ENCODE measurements at regions not wholly inside any gene's neighbourhood (a gene's known extent, or its start where the extent isn't known, plus 50 kb on each side); places are given as distances from the start of the nearest gene placed in this dataset.

DNA sequence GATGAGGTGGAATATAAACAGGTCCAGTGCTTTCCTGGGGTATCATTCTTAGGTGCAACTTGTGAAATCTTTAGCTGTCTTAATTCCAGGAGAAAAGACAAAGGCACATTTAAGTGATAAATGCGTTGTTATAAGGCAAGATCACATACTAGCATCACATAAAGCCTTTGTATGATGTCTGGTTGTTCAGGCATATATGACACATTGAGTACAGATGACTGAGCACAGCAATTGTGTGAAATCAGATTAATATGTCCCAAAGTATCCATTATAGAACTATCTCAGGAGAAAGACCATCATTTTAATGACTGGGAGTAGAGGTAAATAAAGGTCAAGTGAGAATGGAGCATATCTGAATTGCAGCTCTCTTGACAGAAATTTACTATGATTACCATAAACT, 205.1 kb downstream of the PTGER3 start:
- H3K4me3 Mint-ChIP-seq = no peak overlapping the region
- peaks cover 0 to 4% of the 10 kb centered on the region in 2 experiments for H3K9me3 ChIP-seq (ENCODE audit: control insufficient read depth in 1 of 2, insufficient read depth in 1 of 2, low read length in 2 of 2)
- H3K27ac Mint-ChIP-seq = no peak overlapping the region
- no peaks in the 10 kb centered on the region for H3K36me3 Mint-ChIP-seq (ENCODE audit: low read depth)
- no peaks in the 10 kb centered on the region for H3K4me1 ChIP-seq (ENCODE audit: insufficient read depth, low read length)
- H3K27ac ChIP-seq (ENCODE audit: low read depth in 1 of 2, low read length in 2 of 2) = no peak overlapping the region
- no peaks in the 10 kb centered on the region for H3K27me3 Mint-ChIP-seq
- H3K9me3 Mint-ChIP-seq = peaks cover 2% of the 10 kb centered on the region
- TF ChIP-seq, protein P1, sequence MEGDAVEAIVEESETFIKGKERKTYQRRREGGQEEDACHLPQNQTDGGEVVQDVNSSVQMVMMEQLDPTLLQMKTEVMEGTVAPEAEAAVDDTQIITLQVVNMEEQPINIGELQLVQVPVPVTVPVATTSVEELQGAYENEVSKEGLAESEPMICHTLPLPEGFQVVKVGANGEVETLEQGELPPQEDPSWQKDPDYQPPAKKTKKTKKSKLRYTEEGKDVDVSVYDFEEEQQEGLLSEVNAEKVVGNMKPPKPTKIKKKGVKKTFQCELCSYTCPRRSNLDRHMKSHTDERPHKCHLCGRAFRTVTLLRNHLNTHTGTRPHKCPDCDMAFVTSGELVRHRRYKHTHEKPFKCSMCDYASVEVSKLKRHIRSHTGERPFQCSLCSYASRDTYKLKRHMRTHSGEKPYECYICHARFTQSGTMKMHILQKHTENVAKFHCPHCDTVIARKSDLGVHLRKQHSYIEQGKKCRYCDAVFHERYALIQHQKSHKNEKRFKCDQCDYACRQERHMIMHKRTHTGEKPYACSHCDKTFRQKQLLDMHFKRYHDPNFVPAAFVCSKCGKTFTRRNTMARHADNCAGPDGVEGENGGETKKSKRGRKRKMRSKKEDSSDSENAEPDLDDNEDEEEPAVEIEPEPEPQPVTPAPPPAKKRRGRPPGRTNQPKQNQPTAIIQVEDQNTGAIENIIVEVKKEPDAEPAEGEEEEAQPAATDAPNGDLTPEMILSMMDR (IDR thresholded peaks at IDR 0.05) = no peak
- intact Hi-C loops (cut with DNase I, micrococcal nuclease) = no loop called here
- H3K4me3 ChIP-seq (ENCODE audit: low read length) = no peak overlapping the region
- ATAC-seq (ENCODE audit: poor library complexity) (no peak), DNase-seq (no peak)
- ChIA-PET POLR2A (no interaction called here), CTCF (no interaction called here)
- no peaks in the 10 kb centered on the region for H3K27me3 ChIP-seq (ENCODE audit: control insufficient read depth in 1 of 2, insufficient read depth in 2 of 2, low read length in 2 of 2)
- H3K4me1 Mint-ChIP-seq (ENCODE audit: low read depth) = no peaks in the 10 kb centered on the region
- H3K36me3 ChIP-seq (ENCODE audit: insufficient read depth, low read length) = no peaks in the 10 kb centered on the region

DNA sequence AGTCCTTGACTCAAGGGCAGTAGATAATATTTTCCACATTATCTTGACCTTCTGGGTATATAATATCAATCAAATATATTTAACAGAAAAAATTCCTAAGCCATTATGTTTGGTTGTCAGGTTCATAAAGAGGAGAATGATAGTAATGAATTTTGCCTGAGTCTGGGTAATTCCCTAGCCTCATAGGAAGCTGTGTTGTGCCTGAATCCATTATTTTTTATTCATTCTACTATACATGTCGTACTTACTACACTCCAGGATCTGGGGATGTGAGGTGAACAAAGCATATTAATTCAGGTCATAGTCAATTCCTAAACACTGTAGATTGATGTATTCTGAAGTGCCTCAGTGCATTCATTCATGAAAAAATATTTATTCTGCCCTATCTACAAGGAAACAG, 204.2 kb downstream of the PTGER3 start:
- Mint-ChIP-seq H3K27ac (no peak overlapping the region), H3K9me3 (peaks cover 2% of the 10 kb centered on the region), H3K4me3 (no peak overlapping the region), H3K27me3 (no peaks in the 10 kb centered on the region), H3K4me1 (ENCODE audit: low read depth) (no peaks in the 10 kb centered on the region), H3K36me3 (ENCODE audit: low read depth) (no peaks in the 10 kb centered on the region)
- Histone ChIP-seq H3K9me3 (ENCODE audit: control insufficient read depth in 1 of 2, insufficient read depth in 1 of 2, low read length in 2 of 2) (peaks cover 0 to 4% of the 10 kb centered on the region in 2 experiments), H3K27me3 (ENCODE audit: control insufficient read depth in 1 of 2, insufficient read depth in 2 of 2, low read length in 2 of 2) (no peaks in the 10 kb centered on the region), H3K4me1 (ENCODE audit: insufficient read depth, low read length) (no peaks in the 10 kb centered on the region), H3K4me3 (ENCODE audit: low read length) (no peak overlapping the region), H3K36me3 (ENCODE audit: insufficient read depth, low read length) (no peaks in the 10 kb centered on the region), H3K27ac (ENCODE audit: low read depth in 1 of 2, low read length in 2 of 2) (no peak overlapping the region)
- no peak for ATAC-seq (ENCODE audit: poor library complexity)
- TF ChIP-seq, protein P1 (IDR thresholded peaks at IDR 0.05) = no peak
- intact Hi-C loops (cut with DNase I, micrococcal nuclease) = no loop called here
- CTCF ChIA-PET = no interaction called here
- POLR2A ChIA-PET = no interaction called here
- no peak for DNase-seq

DNA sequence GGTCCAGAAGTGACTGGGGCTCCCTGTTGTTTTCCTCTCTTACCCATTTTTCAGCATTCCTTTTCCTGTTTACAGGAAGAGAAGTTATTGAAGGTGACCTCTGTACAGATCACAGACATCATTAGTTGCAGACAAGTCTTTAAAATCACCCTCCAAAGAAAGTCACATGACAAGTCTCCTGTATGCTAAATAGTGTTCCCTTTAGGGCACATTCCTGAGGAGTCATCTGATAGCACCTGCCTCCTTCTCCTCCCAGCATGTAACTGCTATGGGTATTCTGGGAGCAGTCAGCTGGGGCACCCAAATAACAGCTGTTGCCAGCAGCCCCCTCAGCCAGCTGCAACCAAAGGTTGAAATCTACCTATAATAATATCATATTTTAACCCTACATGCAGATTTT, 200.6 kb downstream of the PTGER3 start:
- no peaks in the 10 kb centered on the region for H3K4me1 ChIP-seq (ENCODE audit: insufficient read depth, low read length)
- H3K27me3 ChIP-seq (ENCODE audit: control insufficient read depth in 1 of 2, insufficient read depth in 2 of 2, low read length in 2 of 2) = no peaks in the 10 kb centered on the region
- H3K9me3 Mint-ChIP-seq = peaks cover 5% of the 10 kb centered on the region
- no peaks in the 10 kb centered on the region for H3K4me1 Mint-ChIP-seq (ENCODE audit: low read depth)
- no peaks in the 10 kb centered on the region for H3K27me3 Mint-ChIP-seq
- TF ChIP-seq, protein P1 (IDR thresholded peaks at IDR 0.05) = no peak
- intact Hi-C loops (cut with DNase I, micrococcal nuclease) = no loop called here
- no peak overlapping the region for H3K4me3 ChIP-seq (ENCODE audit: low read length)
- H3K36me3 Mint-ChIP-seq (ENCODE audit: low read depth) = no peaks in the 10 kb centered on the region
- peaks cover 0 to 8% of the 10 kb centered on the region in 2 experiments for H3K9me3 ChIP-seq (ENCODE audit: control insufficient read depth in 1 of 2, insufficient read depth in 1 of 2, low read length in 2 of 2)
- H3K27ac ChIP-seq (ENCODE audit: low read depth in 1 of 2, low read length in 2 of 2) = no peak overlapping the region
- H3K36me3 ChIP-seq (ENCODE audit: insufficient read depth, low read length) = no peaks in the 10 kb centered on the region
- DNase-seq (no peak), ATAC-seq (ENCODE audit: poor library complexity) (no peak)
- ChIA-PET CTCF (no interaction called here), POLR2A (no interaction called here)
- no peak overlapping the region for H3K4me3 Mint-ChIP-seq
- no peak overlapping the region for H3K27ac Mint-ChIP-seq

All from CD4-positive, alpha-beta T cell (primary cell).